ENCODE measurements at regions not wholly inside any gene's neighbourhood (a gene's known extent, or its start where the extent isn't known, plus 50 kb on each side); places are given as distances from the start of the nearest gene placed in this dataset.

- no peaks in the 10 kb centered on the region for H3K36me3 ChIP-seq (ENCODE audit: control insufficient read depth in 1 of 2, insufficient read depth in 2 of 2, low read length in 2 of 2)
- no peak overlapping the region for H3K4me2 ChIP-seq (ENCODE audit: low read length)
- no peaks in the 10 kb centered on the region for H3K27me3 ChIP-seq (ENCODE audit: insufficient read depth, low read length)
- H3K9me3 ChIP-seq (ENCODE audit: control insufficient read depth in 1 of 2, insufficient read depth in 1 of 2, low read depth in 1 of 2, low read length in 2 of 2) = no peaks in the 10 kb centered on the region
- no peak overlapping the region for H3K9ac ChIP-seq (ENCODE audit: low read length)
- H3K4me1 ChIP-seq (ENCODE audit: control insufficient read depth in 1 of 2, insufficient read depth in 2 of 2, low read length in 2 of 2) = no peaks in the 10 kb centered on the region
- ChIA-PET POLR2A (no interaction called here), RAD21 (ENCODE audit: low non-redundant PET in 1 of 2, low total read pairs in 2 of 2, uncharacterized antibody in 2 of 2, unreplicated experiment in 2 of 2) (no interaction called here), CTCF (no interaction called here)
- BruUV-seq (replicated peaks) = no TSS peak
- no peaks in the 10 kb centered on the region for H3K9me2 ChIP-seq (ENCODE audit: insufficient read depth)
- no peak overlapping the region for H2AFZ ChIP-seq (ENCODE audit: low read depth, low read length, poor library complexity, severe bottlenecking)
- TF ChIP-seq FOSL1 (IDR thresholded peaks at IDR 0.05; ENCODE audit: low read depth) = no peak
- no peak for TF ChIP-seq CEBPB (IDR thresholded peaks at IDR 0.05; ENCODE audit: low read depth)
- TF ChIP-seq ZNF274 (IDR thresholded peaks at IDR 0.05; ENCODE audit: low read depth, low read length) = no peak
- TF ChIP-seq RAD21 (IDR thresholded peaks at IDR 0.05; ENCODE audit: low read depth) = no peak
- no peak for TF ChIP-seq SRF (IDR thresholded peaks at IDR 0.05; ENCODE audit: low read depth)
- no peak for TF ChIP-seq ZBTB33 (IDR thresholded peaks at IDR 0.05; ENCODE audit: extremely low read depth, insufficient replicate concordance, low read length)
- no peak for TF ChIP-seq TCF7L2 (IDR thresholded peaks at IDR 0.05; ENCODE audit: borderline replicate concordance, extremely low read depth, insufficient read depth, insufficient read length)
- TF ChIP-seq YY1 (IDR thresholded peaks at IDR 0.05; ENCODE audit: extremely low read depth, insufficient replicate concordance, low read depth, low read length) = no peak
- no peak for TF ChIP-seq ELF1 (IDR thresholded peaks at IDR 0.05; ENCODE audit: borderline replicate concordance, low read depth)
- TF ChIP-seq POLR2A (IDR thresholded peaks at IDR 0.05; ENCODE audit: borderline replicate concordance, extremely low read depth, insufficient read depth, insufficient read length) = no peak
- intact Hi-C loops (cut with micrococcal nuclease) = no loop called here
- H3K79me2 ChIP-seq (ENCODE audit: insufficient read depth, low read length) = no peaks in the 10 kb centered on the region
- H4K20me1 ChIP-seq (ENCODE audit: insufficient read depth) = no peaks in the 10 kb centered on the region
- DNase-seq (ENCODE audit: low read depth, low spot score) (no peak), ATAC-seq (no peak)
- H3K27ac ChIP-seq (ENCODE audit: low read depth, low read length) = no peak overlapping the region
- no peak overlapping the region for H3K4me3 ChIP-seq (replicated peaks in 1 of 2; ENCODE audit: low read depth in 1 of 2, low read length in 2 of 2)
Observed at GRCh38 chr11:109019342-109019936, 354.6 kb downstream of the DDX10 start.
